GM19239 (cell line): ENCODE measurements at regions not wholly inside any gene's neighbourhood (a gene's known extent, or its start where the extent isn't known, plus 50 kb on each side); places are given as distances from the start of the nearest gene placed in this dataset.
"Not testable (repeated sequence)": the region's sequence is repeated elsewhere in the genome, so short reads cannot be mapped to it uniquely, and the experiment has no call there.

ENCODE experiments used
- DNase-seq: peaks from one replicate; pipeline ENCODE4 v3.0.0; 2011; ENCODE audit warnings: low spot score; ENCODE audit not compliant: insufficient read length
- FAIRE-seq: peaks from 2 replicates; lab custom pipeline; 2011; peaks lifted over from hg19 to GRCh38; lab: Jason Lieb, UNC

DNA sequence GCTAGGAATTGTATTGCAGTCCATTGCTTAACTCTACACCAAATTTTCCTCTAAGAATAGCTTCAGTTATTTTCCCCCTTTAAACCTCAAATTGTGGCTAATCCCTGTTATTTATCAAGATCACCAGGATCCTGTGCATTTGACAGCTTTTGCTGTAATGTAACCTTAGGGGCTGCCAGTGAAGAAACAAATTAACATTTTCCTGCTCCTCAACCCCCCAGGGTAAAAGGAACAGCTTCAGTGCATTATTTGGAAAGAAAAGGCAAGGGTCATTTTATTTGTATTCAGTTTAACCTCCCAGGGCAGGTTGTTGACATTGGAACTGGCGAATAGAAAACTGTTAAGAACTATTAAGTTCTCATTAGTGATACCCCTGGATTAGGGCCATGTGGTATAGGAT lies 57.0 kb downstream of the PCDH20 start:
- FAIRE-seq = no peak
- DNase-seq = no peak

- no peak for FAIRE-seq
- DNase-seq = no peak
Observed at GRCh38 chr13:61350341-61350740, 65.3 kb downstream of the PCDH20 start.

DNA sequence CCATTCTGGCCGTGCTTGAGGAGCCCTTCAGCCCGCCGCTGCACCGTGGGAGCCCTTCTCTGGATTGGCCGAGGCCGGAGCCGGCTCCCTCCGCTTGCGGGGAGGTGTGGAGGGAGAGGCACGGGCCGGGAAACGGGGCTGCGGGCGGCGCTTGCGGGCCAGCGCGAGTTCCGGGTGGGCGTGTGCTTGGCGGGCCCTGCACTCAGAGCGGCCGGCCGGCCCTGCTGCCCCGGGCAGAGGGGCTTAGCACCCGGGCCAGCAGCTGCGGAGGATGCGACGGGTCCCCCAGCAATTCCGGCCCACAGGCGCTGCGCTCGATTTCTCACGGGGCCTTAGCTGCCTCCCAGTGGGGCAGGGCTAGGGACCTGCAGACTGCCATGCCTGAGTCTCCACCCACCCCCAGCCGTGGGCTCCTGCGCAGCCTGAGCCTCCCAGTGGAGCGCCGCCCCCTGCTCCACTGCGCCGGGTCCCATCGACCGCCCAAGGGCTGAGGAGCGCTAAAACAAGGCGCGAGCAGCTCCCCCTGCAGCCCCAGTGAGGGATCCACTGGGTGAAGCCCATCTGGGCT lies 76.5 kb downstream of the PCDH20 start:
- FAIRE-seq (no peak), DNase-seq (no peak)

DNA sequence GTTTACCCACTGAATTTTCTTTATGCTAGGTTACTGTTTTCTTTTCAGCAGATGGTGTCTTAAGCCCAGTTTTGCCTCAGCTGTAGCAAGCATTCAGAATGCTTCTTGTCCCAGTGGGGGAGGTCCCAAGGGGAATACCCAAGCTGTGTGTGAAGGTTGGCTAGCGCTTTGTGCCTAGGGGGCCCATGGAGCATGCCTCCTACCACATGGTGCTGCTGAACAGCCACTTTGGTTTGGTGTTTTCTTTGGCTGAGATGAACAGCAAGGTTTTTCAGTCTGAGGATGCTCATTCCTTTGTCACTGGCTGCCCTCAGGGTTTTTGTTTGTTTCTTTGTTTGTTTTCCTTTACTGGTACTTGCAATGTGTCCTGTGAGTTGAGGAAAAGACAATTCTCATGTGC lies 99.0 kb downstream of the PCDH20 start:
- FAIRE-seq = no peak
- no peak for DNase-seq

- no peak for DNase-seq
- no peak for FAIRE-seq
Observed at GRCh38 chr13:61294467-61295191, 121.0 kb downstream of the PCDH20 start.

DNA sequence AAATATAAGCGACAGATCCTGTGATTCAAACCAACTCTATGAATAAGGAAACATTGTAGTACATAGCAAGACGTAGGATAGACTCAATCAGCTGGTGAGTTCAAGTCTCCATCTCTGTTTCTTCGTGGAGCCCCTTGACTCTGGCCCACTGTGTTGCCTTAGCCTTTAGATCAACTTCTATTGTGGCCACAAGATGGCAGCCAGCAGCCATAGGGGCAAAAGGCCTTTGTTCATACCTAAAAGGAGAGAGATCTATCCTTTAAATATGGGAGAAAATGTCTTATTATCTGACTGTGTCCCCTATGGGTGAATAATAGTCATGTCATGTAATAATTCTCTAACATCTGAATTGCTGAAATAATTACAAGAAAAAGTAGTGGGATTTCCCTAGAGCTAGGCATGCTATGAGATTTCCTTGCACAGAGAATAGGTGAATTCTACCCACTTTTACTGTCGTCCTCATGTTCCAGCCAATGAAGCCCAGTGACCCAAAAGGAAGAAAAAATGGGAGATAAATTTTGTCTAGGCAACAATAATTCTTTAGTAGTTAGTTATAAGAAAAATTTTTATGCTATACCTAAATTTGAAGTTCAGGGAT lies 129.4 kb downstream of the PCDH20 start:
- FAIRE-seq (no peak), DNase-seq (no peak)

DNA sequence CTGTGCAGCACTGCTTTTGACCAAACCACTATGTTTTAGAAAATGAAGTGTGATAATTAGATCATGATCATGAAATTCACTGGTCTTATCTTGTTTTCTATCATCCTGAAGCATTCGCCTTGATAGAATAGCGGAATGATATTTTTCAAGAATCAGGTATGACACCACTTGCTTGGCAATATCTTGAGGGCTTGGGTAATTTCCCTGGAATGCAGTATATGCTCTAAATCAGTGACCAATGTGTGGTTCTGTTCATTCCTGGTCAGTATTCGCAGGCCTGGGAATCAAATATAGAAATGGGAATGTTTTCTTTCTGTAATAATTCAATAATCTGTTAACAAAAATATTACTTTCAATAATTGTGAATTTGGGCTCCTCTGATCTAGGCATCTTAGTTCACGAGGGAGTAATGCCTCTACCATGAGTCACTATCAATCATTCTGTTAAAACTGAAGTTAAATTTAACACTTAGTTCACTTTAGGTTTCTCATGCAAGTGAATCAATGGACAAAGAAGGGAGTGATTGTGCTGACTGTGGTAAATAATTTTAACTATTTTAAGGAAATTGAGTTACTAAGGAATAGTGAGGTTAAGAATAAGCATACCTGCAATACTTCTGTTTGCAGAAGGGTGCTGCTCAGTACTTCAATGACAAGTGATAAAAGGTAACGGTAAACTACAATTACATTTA lies 137.9 kb downstream of the PCDH20 start:
- FAIRE-seq (no peak), DNase-seq (no peak)

DNA sequence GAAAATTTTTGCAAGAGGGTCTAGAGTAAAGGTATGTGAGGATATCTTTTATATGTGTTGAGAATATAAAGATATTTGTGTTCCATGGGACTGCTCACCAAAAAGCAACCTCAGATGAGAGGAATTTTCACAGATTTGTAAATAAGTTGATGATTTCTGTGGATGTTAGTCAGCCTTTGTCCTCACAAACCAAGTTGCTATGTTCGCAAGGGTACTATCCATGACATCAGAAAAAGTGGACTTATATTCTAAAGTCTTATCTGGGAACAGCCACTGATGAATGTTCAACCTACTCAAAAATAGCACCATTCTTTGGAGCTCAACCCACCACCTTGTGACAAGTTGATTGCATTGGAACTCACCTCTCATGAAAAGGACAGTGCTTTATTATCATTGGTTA lies 138.6 kb downstream of the PCDH20 start:
- DNase-seq (no peak), FAIRE-seq (no peak)

DNA sequence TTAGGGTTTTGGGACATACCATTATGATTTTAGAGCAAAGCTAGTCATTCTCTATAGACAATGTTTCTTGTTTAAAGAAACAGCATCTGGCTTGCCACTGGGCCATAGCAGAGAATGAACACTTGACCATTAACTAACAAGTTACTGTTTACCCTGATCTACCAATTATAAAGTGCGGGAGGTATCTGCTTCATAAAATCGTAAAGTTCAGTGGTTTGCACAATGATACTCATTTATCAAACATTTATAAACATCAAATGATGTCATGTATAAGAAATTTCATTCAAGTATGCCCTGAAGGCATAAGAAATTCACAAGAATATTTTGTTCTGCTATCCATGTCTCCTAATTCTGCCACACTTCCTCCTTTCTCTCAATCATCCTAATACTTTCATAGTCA lies 139.2 kb downstream of the PCDH20 start:
- FAIRE-seq (no peak), DNase-seq (no peak)

- FAIRE-seq (no peak), DNase-seq (no peak)
Observed at GRCh38 chr13:61275736-61276135, 139.9 kb downstream of the PCDH20 start.

DNA sequence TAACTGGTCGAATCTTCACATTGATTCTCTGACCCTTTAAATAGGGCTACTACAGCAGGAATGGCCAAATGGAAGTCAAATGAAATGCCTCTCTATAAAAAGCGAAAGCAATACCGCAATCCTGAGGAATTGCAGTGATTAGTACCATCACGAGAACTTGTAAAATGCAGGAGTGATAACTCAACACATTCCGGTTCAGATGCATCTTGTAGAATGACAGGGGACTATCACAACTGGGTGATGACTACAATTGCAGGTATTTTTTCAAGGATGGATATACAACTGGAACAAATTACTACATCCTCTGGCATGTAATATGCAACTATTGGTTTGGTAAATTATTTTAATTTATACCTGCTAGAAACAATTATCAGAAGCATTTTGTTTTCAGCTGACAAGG lies 140.4 kb downstream of the PCDH20 start:
- FAIRE-seq (no peak), DNase-seq (no peak)

DNA sequence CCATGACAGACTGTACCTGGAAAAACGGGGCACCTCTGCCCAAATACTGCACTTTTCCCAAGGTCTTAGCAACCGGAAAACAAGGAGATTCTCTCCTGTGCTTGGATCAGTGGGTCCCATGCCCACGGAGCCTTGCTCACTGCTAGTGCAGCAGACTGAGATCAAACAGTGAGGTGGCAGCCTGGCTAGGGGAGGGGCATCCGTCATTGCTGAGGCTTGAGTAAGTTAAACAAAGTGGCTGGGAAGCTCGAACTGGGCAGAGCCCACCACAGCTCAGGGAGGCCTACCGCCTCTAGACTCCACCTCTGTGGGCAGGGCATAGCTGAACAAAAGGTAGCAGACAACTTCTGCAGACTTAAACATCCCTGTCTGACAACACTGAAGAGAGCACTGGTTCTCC lies 148.8 kb downstream of the PCDH20 start:
- not testable (repeated sequence) for DNase-seq, FAIRE-seq

DNA sequence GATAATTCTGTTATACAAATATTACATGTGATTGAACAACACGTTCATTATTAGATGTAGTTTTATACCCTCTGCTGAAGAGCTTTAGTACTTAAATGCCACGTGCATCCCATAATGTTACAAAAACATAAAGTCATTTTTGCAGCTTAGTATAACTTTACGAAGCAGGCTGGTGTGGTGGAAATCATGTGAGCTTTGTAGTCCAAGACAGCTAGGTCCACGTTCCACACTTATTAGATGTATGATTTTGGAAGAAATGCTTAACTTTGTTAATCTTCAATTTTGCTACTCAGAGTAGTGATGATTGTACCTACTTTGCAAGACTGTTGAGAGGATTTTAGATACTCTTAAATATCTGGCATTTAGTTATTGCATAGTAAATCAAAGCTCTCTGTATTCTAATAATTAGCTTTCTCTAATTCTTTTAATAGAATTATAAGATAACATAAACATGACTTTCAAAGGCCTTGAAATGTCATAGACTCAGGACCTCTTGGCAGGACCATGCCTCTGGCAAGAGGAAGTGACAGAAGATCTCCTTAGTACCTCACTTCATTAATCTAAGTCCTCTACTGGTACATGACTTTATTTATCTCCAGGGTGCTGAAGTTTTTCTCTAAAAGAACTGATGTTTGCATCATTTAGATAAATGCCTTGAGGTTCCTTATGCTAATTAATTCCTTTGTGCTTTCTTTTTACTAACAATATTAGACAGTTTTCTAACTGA lies 153.7 kb downstream of the PCDH20 start:
- no peak for DNase-seq
- no peak for FAIRE-seq

- DNase-seq (no peak), FAIRE-seq (no peak)
Observed at GRCh38 chr13:61258185-61258584, 157.5 kb downstream of the PCDH20 start.

DNA sequence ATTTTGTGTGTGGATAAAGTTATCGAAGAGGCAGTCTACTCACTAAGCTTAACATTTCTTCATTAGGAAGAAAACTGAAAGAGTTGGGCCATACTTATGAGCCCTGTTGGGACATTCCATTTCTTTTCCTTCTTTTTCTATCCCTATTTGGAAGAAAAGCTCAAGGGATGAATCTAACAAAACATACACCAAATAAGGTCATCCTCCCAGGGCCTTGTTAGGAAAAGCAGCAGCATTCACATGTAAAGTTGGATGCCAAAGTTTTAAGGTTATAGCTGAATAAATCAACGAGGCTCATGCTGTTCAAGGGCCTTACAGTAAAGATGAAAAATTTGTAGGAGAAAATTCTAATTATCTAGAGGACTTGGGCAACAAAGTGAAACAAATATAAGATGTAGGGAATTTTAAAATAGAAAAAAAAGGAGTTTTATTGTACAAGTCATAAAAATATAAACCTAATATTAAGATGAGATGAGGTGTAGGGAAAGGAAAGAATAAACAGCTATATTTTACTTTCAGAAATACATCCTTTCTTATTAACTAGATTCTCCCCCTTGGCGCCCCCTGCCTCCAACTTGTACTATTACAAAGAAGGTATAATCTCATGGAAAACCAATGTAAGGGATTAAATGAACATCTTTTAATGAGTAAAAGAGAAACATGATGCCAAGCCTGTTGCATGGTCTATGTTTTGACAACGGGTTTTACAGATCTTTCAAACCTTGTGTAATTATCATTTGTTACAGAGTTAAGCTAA lies 160.4 kb downstream of the PCDH20 start:
- FAIRE-seq (no peak), DNase-seq (no peak)

GRCh38 chr13:61253105-61253877 lies 162.4 kb downstream of the PCDH20 start:
- DNase-seq = no peak
- FAIRE-seq = no peak

GRCh38 chr13:61252213-61252612 lies 163.4 kb downstream of the PCDH20 start:
- FAIRE-seq (no peak), DNase-seq (no peak)

DNA sequence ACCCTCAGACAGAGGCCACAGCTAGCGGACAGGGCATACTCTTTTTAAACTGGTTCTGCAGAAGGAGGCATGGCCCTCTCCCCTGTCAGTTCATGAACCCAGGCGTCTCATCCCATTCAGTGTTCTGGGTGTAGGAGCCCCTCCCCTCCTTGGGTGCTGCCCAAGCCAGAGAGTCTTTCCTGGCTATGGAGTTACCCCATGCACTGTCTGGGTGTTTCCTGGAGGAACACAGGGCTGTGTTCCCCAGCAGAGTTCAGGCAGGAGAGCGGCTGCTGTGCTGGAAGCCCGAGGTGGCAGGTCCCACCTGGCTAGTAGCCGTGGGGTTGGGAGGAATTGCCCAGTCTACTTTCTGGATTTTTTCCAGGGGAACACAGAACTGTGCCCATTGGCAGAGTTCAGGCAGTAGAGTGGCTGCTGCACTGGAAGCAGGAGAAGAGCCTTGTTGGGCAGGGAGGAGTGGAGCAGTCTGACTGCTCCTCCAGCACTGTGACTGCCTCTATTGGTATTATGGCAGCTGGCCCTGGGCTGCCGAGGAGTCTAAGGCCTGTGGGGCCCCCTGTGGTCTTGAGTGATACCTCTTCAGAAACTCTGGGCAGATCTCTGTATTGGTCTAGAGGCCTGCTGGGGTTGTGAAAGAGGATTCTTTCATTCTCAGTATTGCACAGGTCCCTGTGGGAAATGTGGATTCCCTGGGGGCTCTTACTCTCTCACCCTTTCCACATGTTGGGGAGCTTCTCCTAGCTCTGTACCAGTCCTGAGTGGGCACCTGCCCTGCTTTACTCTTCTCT lies 168.3 kb downstream of the PCDH20 start:
- DNase-seq (no peak), FAIRE-seq (no peak)
